Activated naive CD8-positive, alpha-beta T cell treated with anti-CD3 and anti-CD28 coated beads, Interleukin-2, amount 50 U/mL, for 24 hours (primary cell): ENCODE measurements at regions not wholly inside any gene's neighbourhood (a gene's known extent, or its start where the extent isn't known, plus 50 kb on each side); places are given as distances from the start of the nearest gene placed in this dataset.
"Not testable (repeated sequence)": the region's sequence is repeated elsewhere in the genome, so short reads cannot be mapped to it uniquely, and the experiment has no call there.

Source experiments
- ATAC-seq: fragments of 150-1000 bp; cut with Tn5 transposase; one replicate; pipeline ENCODE4 v1.10.0; 2021
- DNase-seq: peaks from one replicate; pipeline ENCODE4 v3.0.0; 2021
- H3K27ac Mint-ChIP-seq: one replicate; pipeline ENCODE4 v1.8.0; 2021; ENCODE audit warnings: mild to moderate bottlenecking, mixed read lengths
- H3K27me3 Mint-ChIP-seq: one replicate; pipeline ENCODE4 v1.8.0; 2021; ENCODE audit warnings: mixed read lengths
- H3K36me3 Mint-ChIP-seq: one replicate; pipeline ENCODE4 v1.8.0; 2021; ENCODE audit warnings: low read depth, mixed read lengths
- H3K4me1 Mint-ChIP-seq: one replicate; pipeline ENCODE4 v1.8.0; 2021; ENCODE audit warnings: mixed read lengths
- H3K4me3 Mint-ChIP-seq: one replicate; pipeline ENCODE4 v1.8.0; 2021; ENCODE audit warnings: mild to moderate bottlenecking, moderate library complexity, mixed read lengths
- H3K9me3 Mint-ChIP-seq: one replicate; pipeline ENCODE4 v1.8.0; 2021; ENCODE audit warnings: mixed read lengths

- Mint-ChIP-seq H3K4me3 (no peak overlapping the region), H3K27me3 (no peaks in the 10 kb centered on the region), H3K4me1 (no peaks in the 10 kb centered on the region), H3K27ac (no peak overlapping the region), H3K9me3 (peaks cover 12% of the 10 kb centered on the region), H3K36me3 (no peaks in the 10 kb centered on the region)
- DNase-seq (no peak), ATAC-seq (no peak)
These were observed 529.1 kb upstream of the PCDH10 start for GRCh38 chr4:132619968-132620367.

DNA sequence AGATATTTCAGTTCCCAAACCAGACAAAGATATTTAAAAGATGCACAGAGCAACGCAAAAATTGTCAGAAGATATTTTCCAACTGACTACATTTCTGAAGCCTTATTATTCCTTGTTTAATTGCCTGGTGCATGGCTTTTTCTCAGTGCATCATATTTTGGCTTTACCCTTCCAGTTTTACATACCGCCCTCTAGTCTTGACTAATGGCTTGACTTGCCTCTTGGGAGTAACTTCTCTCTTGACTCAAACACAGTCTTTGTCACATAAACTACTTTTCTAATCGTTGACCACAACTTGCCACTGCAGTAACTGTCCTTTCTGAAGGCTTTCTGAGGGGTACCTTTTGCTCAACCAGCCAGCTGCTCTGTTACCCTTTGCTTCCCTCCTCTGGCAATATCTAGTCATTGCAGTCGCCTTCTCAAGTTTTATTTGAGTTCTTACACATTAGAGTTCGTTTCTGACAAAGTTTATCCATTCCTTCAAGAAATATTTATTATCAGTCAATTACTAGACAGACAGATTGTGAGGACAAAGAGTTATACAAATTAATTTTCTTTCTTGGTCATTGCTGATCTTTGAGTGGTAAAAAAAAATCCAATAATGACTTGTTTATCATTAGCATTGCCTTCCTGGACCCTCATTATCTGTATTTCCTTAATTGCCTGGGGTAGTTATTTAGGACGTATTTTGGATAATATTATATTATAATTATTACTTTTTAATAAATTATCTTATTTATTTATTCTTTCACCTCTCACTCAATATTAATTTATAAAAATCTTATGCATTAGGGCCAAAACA lies 506.9 kb upstream of the PCDH10 start:
- H3K27me3 Mint-ChIP-seq, result no peaks in the 10 kb centered on the region
- DNase-seq, result no peak
- H3K4me3 Mint-ChIP-seq, result no peak overlapping the region
- ATAC-seq, result no peak
- H3K27ac Mint-ChIP-seq, result no peak overlapping the region
- no peaks in the 10 kb centered on the region for H3K9me3 Mint-ChIP-seq
- no peaks in the 10 kb centered on the region for H3K36me3 Mint-ChIP-seq
- no peaks in the 10 kb centered on the region for H3K4me1 Mint-ChIP-seq

DNA sequence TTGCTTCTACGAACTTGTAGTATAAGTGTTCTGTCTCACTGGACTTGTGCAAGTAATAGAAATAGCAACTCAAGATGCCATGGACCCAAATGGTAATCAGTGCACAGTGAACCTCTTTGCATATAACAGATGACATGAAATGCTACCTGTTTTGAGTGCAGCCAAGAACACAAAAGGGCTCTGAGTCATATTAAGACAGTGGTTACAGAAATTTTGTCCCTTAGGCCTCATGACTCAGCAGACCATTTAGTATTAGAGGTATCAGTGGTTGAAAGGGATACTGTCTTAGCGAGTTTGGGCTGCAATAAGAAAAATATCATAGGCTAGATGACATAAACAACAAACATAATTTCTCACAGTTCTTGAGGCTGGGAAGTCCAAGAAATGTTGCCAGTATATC lies 502.9 kb upstream of the PCDH10 start:
- no peak for ATAC-seq
- Mint-ChIP-seq H3K36me3 (no peaks in the 10 kb centered on the region), H3K4me3 (no peak overlapping the region)

DNA sequence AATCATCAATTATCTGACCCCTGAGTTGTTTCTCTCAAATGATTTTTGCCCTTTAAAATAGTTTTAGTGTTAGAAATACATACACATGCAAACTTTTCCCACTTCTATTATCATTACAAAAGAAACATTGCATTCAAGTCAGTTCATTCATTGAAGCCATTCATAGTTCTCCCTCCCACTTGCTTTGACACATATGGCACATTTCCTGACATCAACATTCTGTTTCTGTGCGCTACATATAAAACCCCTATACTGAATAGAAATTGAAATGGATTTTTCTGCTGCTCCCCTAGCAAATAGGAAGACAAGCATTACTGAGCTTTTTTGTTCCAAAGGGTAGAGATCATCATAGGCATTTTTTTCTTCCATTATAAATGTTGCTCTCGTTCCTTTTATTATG lies 497.9 kb upstream of the PCDH10 start:
- no peak for ATAC-seq
- Mint-ChIP-seq H3K9me3 (peaks cover 8% of the 10 kb centered on the region), H3K4me1 (no peaks in the 10 kb centered on the region)

More for the DNA sequence above, 502.9 kb upstream of the PCDH10 start:
- Mint-ChIP-seq H3K27me3 (no peaks in the 10 kb centered on the region), H3K27ac (no peak overlapping the region), H3K9me3 (no peaks in the 10 kb centered on the region), H3K4me1 (no peaks in the 10 kb centered on the region)
- no peak for DNase-seq

DNA sequence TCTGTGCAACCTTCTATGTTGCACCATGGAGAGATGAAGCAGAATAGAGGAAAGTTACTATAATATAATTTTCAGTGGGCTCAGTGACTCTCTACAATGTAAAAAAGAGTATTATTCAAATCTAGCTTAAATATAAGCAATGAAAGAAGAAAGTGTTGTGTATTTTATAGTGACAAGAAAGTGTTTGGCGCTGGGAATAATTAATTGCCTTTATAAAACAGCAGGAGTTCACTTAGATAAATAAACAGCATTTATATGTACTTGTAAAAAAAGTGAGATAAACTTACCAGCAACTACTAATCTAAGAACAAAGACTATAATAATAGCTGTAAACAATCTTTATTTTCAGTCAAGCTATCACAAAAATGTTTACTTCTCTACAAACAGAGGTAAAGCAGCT lies 488.9 kb upstream of the PCDH10 start:
- H3K27ac Mint-ChIP-seq, result no peak overlapping the region
- H3K27me3 Mint-ChIP-seq, result no peaks in the 10 kb centered on the region
- H3K36me3 Mint-ChIP-seq, result no peaks in the 10 kb centered on the region
- DNase-seq (no peak), ATAC-seq (no peak)
- H3K9me3 Mint-ChIP-seq, result peaks cover 11% of the 10 kb centered on the region
- H3K4me1 Mint-ChIP-seq, result no peaks in the 10 kb centered on the region
- H3K4me3 Mint-ChIP-seq, result no peak overlapping the region

More for the DNA sequence above, 497.9 kb upstream of the PCDH10 start:
- DNase-seq, result no peak
- H3K27me3 Mint-ChIP-seq, result no peaks in the 10 kb centered on the region
- H3K4me3 Mint-ChIP-seq, result no peak overlapping the region
- H3K36me3 Mint-ChIP-seq, result no peaks in the 10 kb centered on the region
- no peak overlapping the region for H3K27ac Mint-ChIP-seq

DNA sequence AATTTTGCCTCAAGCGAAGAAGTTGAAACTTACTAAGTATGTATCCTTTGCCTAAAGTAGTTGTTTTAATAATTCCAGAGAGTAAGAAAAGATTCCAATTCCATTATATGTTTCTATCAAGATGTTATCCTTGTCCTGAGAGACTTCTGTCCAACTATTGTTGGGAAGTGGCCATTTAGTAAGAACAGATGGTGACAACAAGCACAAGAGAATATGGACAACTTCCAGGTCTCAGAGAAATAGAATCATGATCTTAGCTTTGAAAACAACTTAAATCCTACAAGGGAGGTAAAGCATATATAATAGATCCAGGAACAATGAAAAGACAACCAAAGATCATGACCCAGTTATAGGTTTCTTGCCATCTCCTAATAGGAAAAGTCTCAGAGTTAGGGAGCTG lies 486.6 kb upstream of the PCDH10 start:
- Mint-ChIP-seq H3K36me3 (no peaks in the 10 kb centered on the region), H3K9me3 (peaks cover 4% of the 10 kb centered on the region), H3K4me1 (no peaks in the 10 kb centered on the region), H3K27me3 (no peaks in the 10 kb centered on the region), H3K27ac (no peak overlapping the region), H3K4me3 (no peak overlapping the region)
- DNase-seq, result no peak
- ATAC-seq, result no peak

DNA sequence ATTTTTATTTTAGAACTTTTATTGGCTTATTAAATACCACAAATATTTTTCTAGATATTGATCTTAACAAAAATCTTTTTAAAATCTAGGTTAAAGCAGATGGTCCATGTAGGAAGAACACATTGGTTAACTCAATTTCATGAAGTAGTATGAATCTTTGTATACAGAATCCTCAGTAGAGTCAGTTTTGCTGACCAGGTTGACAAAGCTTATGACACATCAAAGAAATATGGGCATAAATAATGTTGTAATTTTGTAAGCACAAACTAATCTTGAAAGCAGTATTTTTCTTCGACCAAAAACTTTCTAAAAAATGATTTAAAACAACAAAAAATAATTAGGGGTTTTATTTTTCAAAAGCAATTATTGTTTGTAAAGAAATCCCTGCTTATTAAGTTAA lies 479.3 kb upstream of the PCDH10 start:
- H3K27me3 Mint-ChIP-seq, result no peaks in the 10 kb centered on the region
- H3K27ac Mint-ChIP-seq, result no peak overlapping the region
- H3K9me3 Mint-ChIP-seq, result no peaks in the 10 kb centered on the region
- ATAC-seq, result no peak
- no peak overlapping the region for H3K4me3 Mint-ChIP-seq
- H3K4me1 Mint-ChIP-seq, result no peaks in the 10 kb centered on the region
- no peaks in the 10 kb centered on the region for H3K36me3 Mint-ChIP-seq
- no peak for DNase-seq

DNA sequence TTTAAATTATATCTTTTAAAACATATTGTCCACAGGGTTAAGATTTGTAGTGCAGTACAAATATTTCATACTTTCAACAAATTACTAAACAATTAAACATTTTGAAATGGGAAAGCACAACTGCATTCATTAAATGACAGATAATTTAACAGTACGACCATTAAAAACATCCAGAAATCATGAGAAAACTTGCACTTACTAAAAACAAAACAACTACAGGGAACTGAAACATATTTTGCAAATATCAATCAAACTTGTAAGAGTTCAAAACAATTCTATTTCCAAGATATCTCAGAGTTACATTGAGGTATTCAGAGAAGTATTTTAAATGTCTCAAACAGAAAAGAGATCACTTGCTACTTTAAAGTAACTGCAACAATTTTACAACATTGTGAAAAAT lies 478.5 kb upstream of the PCDH10 start:
- no peak for ATAC-seq
- Mint-ChIP-seq H3K27ac (no peak overlapping the region), H3K4me3 (no peak overlapping the region), H3K4me1 (no peaks in the 10 kb centered on the region), H3K9me3 (no peaks in the 10 kb centered on the region), H3K36me3 (no peaks in the 10 kb centered on the region), H3K27me3 (no peaks in the 10 kb centered on the region)
- DNase-seq, result no peak

DNA sequence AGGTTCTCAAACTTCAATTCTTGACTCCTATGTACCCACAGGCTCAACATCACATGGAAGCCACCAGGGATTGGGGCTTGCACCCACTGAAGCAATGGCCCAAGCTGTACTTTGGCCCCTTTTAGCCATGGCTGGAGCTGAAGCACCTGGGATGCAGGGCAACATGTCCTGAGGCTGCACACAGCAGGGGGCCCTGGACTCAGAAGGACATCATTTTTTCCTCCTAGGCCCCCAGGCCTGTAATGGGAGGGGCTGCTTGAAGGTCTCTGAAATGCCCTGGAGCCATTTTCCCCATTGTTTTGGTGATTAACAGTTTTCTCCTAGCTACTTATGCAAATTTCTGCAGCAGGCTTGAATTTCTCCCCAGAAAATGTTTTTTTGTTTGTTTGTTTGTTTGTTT lies 465.1 kb upstream of the PCDH10 start:
- Mint-ChIP-seq H3K4me3 (no peak overlapping the region), H3K27ac (no peak overlapping the region)

GRCh38 chr4:132691026-132691425 lies 458.1 kb upstream of the PCDH10 start:
- no peak for ATAC-seq
- Mint-ChIP-seq H3K4me1 (no peaks in the 10 kb centered on the region), H3K4me3 (no peak overlapping the region), H3K27ac (no peak overlapping the region), H3K36me3 (no peaks in the 10 kb centered on the region), H3K27me3 (no peaks in the 10 kb centered on the region), H3K9me3 (peaks cover 10% of the 10 kb centered on the region)
- no peak for DNase-seq

More for the DNA sequence above, 465.1 kb upstream of the PCDH10 start:
- Mint-ChIP-seq H3K27me3 (no peaks in the 10 kb centered on the region), H3K36me3 (no peaks in the 10 kb centered on the region), H3K9me3 (peaks cover 19% of the 10 kb centered on the region), H3K4me1 (no peaks in the 10 kb centered on the region)
- DNase-seq, result no peak
- ATAC-seq, result no peak

- ATAC-seq, result no peak
- Mint-ChIP-seq H3K36me3 (no peaks in the 10 kb centered on the region), H3K4me3 (no peak overlapping the region)
These were observed 457.4 kb upstream of the PCDH10 start for GRCh38 chr4:132691668-132692067.

DNA sequence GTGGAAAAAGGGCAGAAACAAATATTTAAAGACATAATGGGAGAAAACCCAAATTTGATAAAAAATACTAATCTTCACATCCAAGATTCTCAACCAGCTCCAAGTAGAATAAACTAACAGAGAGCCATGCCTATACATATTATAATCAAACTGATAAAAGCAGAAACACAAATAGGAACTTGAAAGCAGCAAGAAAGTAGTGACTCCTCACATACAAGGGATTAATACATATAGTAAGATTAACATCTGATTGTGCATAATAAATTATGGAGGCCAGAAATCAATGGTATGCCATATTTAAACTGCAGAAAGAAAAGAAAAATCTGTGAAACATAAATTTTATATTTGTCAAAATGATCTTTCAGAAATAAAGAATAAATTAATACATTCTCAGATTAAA lies 454.3 kb upstream of the PCDH10 start:
- Mint-ChIP-seq H3K9me3 (peaks cover 13% of the 10 kb centered on the region), H3K4me3 (no peak overlapping the region), H3K27me3 (no peaks in the 10 kb centered on the region), H3K27ac (no peak overlapping the region), H3K36me3 (no peaks in the 10 kb centered on the region), H3K4me1 (no peaks in the 10 kb centered on the region)
- no peak for DNase-seq
- ATAC-seq, result no peak

More at GRCh38 chr4:132691668-132692067, 457.4 kb upstream of the PCDH10 start:
- no peak for DNase-seq
- Mint-ChIP-seq H3K27me3 (no peaks in the 10 kb centered on the region), H3K9me3 (peaks cover 10% of the 10 kb centered on the region), H3K4me1 (no peaks in the 10 kb centered on the region), H3K27ac (no peak overlapping the region)

DNA sequence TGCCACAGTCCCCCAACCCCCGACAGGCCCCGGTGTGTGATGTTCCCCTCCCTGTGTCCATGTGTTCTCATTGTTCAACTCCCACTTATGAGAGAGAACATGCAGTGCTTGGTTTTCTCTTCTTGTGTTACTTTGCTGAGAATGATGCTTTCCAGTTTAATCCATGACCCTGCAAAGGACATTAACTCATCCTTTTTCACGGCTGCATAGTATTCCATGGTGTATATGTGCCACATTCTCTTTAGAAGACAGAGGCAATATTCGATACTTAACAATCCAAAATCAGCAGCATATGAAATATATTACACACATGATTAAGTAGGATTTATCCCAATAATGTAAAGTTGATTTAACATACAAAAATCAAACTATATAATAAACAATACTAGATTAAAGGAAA lies 451.6 kb upstream of the PCDH10 start:
- H3K9me3 Mint-ChIP-seq, result peaks cover 13% of the 10 kb centered on the region
- not testable (repeated sequence) for H3K27ac Mint-ChIP-seq, ATAC-seq, H3K27me3 Mint-ChIP-seq, H3K36me3 Mint-ChIP-seq, H3K4me1 Mint-ChIP-seq, DNase-seq, H3K4me3 Mint-ChIP-seq

GRCh38 chr4:132707955-132708354 lies 441.1 kb upstream of the PCDH10 start:
- H3K9me3 Mint-ChIP-seq, result peaks cover 4% of the 10 kb centered on the region
- H3K27me3 Mint-ChIP-seq, result no peaks in the 10 kb centered on the region
- no peak overlapping the region for H3K27ac Mint-ChIP-seq
- H3K36me3 Mint-ChIP-seq, result no peaks in the 10 kb centered on the region
- no peaks in the 10 kb centered on the region for H3K4me1 Mint-ChIP-seq
- ATAC-seq (no peak), DNase-seq (no peak)
- no peak overlapping the region for H3K4me3 Mint-ChIP-seq

DNA sequence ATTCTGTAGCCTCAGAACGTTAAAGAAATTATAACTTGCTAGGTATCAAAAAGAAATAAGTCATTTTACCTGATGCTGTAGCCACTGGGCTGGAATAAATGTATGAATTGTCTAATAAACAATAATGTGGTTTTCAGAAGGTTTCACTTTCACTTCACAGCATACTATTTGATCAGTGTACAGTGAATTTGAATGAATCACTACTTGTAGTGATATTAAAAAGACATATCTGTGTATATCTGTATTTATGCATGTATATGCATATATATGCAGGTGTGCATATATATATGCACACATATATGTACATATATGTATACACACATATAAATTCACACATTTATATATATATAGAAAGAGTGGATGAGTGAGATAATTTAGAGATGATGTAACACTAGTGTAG lies 440.0 kb upstream of the PCDH10 start:
- ATAC-seq (no peak), DNase-seq (no peak)
- Mint-ChIP-seq H3K27ac (no peak overlapping the region), H3K4me1 (no peaks in the 10 kb centered on the region), H3K4me3 (no peak overlapping the region), H3K36me3 (no peaks in the 10 kb centered on the region), H3K9me3 (peaks cover 4% of the 10 kb centered on the region), H3K27me3 (no peaks in the 10 kb centered on the region)

GRCh38 chr4:132710971-132711370 lies 438.1 kb upstream of the PCDH10 start:
- Mint-ChIP-seq H3K36me3 (no peaks in the 10 kb centered on the region), H3K4me3 (no peak overlapping the region), H3K9me3 (peaks cover 4% of the 10 kb centered on the region), H3K27me3 (no peaks in the 10 kb centered on the region), H3K27ac (no peak overlapping the region), H3K4me1 (no peaks in the 10 kb centered on the region)
- DNase-seq, result no peak
- ATAC-seq, result no peak
